HUES64 (cell line): ENCODE measurements at regions not wholly inside any gene's neighbourhood (a gene's known extent, or its start where the extent isn't known, plus 50 kb on each side); places are given as distances from the start of the nearest gene placed in this dataset.

Experiments used
- H3K27ac ChIP-seq: 2 replicates; pipeline ENCODE4 v1.7.0; 2013; ENCODE audit warnings: low read depth, low read length, inconsistent platforms
- H3K27me3 ChIP-seq: 2 replicates; pipeline ENCODE4 v1.6.1; 2013; ENCODE audit warnings: mild to moderate bottlenecking, low read length; ENCODE audit not compliant: insufficient read depth
- H3K36me3 ChIP-seq: 2 replicates; pipeline ENCODE4 v1.6.1; 2013; ENCODE audit warnings: mild to moderate bottlenecking, low read length; ENCODE audit not compliant: insufficient read depth
- H3K4me1 ChIP-seq: 2 replicates; pipeline ENCODE4 v1.6.1; 2013; ENCODE audit warnings: mild to moderate bottlenecking, low read length, moderate library complexity; ENCODE audit not compliant: insufficient read depth
- H3K4me3 ChIP-seq: 2 replicates; pipeline ENCODE4 v1.5.1; 2013; ENCODE audit warnings: mild to moderate bottlenecking, low read length, moderate library complexity
- H3K9ac ChIP-seq: 2 replicates; pipeline ENCODE4 v1.6.1; 2013; ENCODE audit warnings: mild to moderate bottlenecking, low read depth, low read length
- H3K9me3 ChIP-seq: 2 replicates; pipeline ENCODE4 v1.6.1; 2013; ENCODE audit warnings: low read depth, low read length; ENCODE audit not compliant: insufficient read depth
- WGBS: fragments of 150-250, 120-280 bp; methylation state at CpG from one replicate; pipeline ENCODE4 v1.1.7; 2013; ENCODE audit warnings: missing lambda C conversion rate; 5-methylcytosine and 5-hydroxymethylcytosine counted together

GRCh38 chr3:118067439-118067838 is 967.2 kb downstream of the IGSF11 start:
- no peaks in the 10 kb centered on the region for H3K4me1 ChIP-seq
- no peak overlapping the region for H3K9ac ChIP-seq
- 96% methylated on average over 3 of the region's 4 CpGs for WGBS

GRCh38 chr3:118075873-118076272 is 958.8 kb downstream of the IGSF11 start:
- H3K27me3 ChIP-seq: no peaks in the 10 kb centered on the region
- H3K9me3 ChIP-seq: no peaks in the 10 kb centered on the region
- 71% methylated on average over 5 of the region's 6 CpGs for WGBS
- no peak overlapping the region for H3K27ac ChIP-seq
- no peak overlapping the region for H3K9ac ChIP-seq
- H3K4me1 ChIP-seq: no peaks in the 10 kb centered on the region; the same call in 1 of the 2 replicates
- no peaks in the 10 kb centered on the region for H3K36me3 ChIP-seq
- H3K4me3 ChIP-seq: no peak overlapping the region

More at GRCh38 chr3:118067439-118067838, 967.2 kb downstream of the IGSF11 start:
- no peak overlapping the region for H3K4me3 ChIP-seq
- H3K27ac ChIP-seq: no peak overlapping the region
- no peaks in the 10 kb centered on the region for H3K9me3 ChIP-seq
- H3K36me3 ChIP-seq: no peaks in the 10 kb centered on the region
- no peaks in the 10 kb centered on the region for H3K27me3 ChIP-seq

- Histone ChIP-seq H3K4me3 (no peak overlapping the region), H3K27ac (no peak overlapping the region), H3K9me3 (no peaks in the 10 kb centered on the region), H3K9ac (no peak overlapping the region), H3K36me3 (no peaks in the 10 kb centered on the region), H3K4me1 (no peaks in the 10 kb centered on the region; the same call in 1 of the 2 replicates), H3K27me3 (no peaks in the 10 kb centered on the region)
- 100% methylated on average over 1 of the region's 1 CpG for WGBS
These were observed 957.3 kb downstream of the IGSF11 start for GRCh38 chr3:118077332-118077731.

- no peaks in the 10 kb centered on the region for H3K36me3 ChIP-seq
- H3K27me3 ChIP-seq: no peaks in the 10 kb centered on the region
- H3K4me3 ChIP-seq: no peak overlapping the region
- no peak overlapping the region for H3K9ac ChIP-seq
- no peaks in the 10 kb centered on the region; the same call in 1 of the 2 replicates for H3K4me1 ChIP-seq
- WGBS: 76% methylated on average over 1 of the region's 1 CpG
- H3K27ac ChIP-seq: no peak overlapping the region; the same call in 1 of the 2 replicates
- no peaks in the 10 kb centered on the region for H3K9me3 ChIP-seq
These were observed 953.8 kb downstream of the IGSF11 start for GRCh38 chr3:118080889-118081288.

- Histone ChIP-seq H3K27me3 (no peaks in the 10 kb centered on the region), H3K4me1 (peaks cover 7% of the 10 kb centered on the region; the same call in 1 of the 2 replicates), H3K36me3 (no peaks in the 10 kb centered on the region), H3K9ac (no peak overlapping the region), H3K27ac (no peak overlapping the region), H3K4me3 (no peak overlapping the region), H3K9me3 (peaks cover 27% of the 10 kb centered on the region)
- 61% methylated on average over 3 of the region's 3 CpGs for WGBS
These were observed 946.0 kb downstream of the IGSF11 start for GRCh38 chr3:118088696-118089095.

GRCh38 chr3:118089563-118089962 is 945.1 kb downstream of the IGSF11 start:
- Histone ChIP-seq H3K4me1 (peaks cover 7% of the 10 kb centered on the region; the same call in 1 of the 2 replicates), H3K27me3 (no peaks in the 10 kb centered on the region), H3K4me3 (no peak overlapping the region), H3K9me3 (peaks cover 36% of the 10 kb centered on the region), H3K27ac (no peak overlapping the region), H3K36me3 (no peaks in the 10 kb centered on the region), H3K9ac (no peak overlapping the region)
- 95% methylated on average over 1 of the region's 1 CpG for WGBS

- Histone ChIP-seq H3K9ac (no peak overlapping the region), H3K27ac (no peak overlapping the region), H3K27me3 (no peaks in the 10 kb centered on the region), H3K9me3 (peaks cover 31% of the 10 kb centered on the region), H3K36me3 (no peaks in the 10 kb centered on the region), H3K4me3 (no peak overlapping the region), H3K4me1 (no peaks in the 10 kb centered on the region)
- 97% methylated on average over 2 of the region's 2 CpGs for WGBS
These were observed 937.4 kb downstream of the IGSF11 start for GRCh38 chr3:118097226-118097625.

GRCh38 chr3:118097660-118098059 is 937.0 kb downstream of the IGSF11 start:
- no CpG with 5 or more reads among the region's 1 CpG for WGBS
- no peak overlapping the region for H3K27ac ChIP-seq
- H3K9me3 ChIP-seq: peaks cover 26% of the 10 kb centered on the region
- no peaks in the 10 kb centered on the region for H3K36me3 ChIP-seq
- no peak overlapping the region for H3K4me3 ChIP-seq
- no peaks in the 10 kb centered on the region for H3K27me3 ChIP-seq
- no peak overlapping the region for H3K9ac ChIP-seq
- no peaks in the 10 kb centered on the region for H3K4me1 ChIP-seq

- Histone ChIP-seq H3K9ac (no peak overlapping the region), H3K36me3 (no peaks in the 10 kb centered on the region), H3K27me3 (no peaks in the 10 kb centered on the region), H3K27ac (no peak overlapping the region), H3K4me1 (no peaks in the 10 kb centered on the region), H3K9me3 (peaks cover 15% of the 10 kb centered on the region), H3K4me3 (no peak overlapping the region)
- 93% methylated on average over 1 of the region's 1 CpG for WGBS
These were observed 935.8 kb downstream of the IGSF11 start for GRCh38 chr3:118098827-118099226.

- H3K4me3 ChIP-seq: no peak overlapping the region
- no peaks in the 10 kb centered on the region for H3K4me1 ChIP-seq
- no peaks in the 10 kb centered on the region for H3K27me3 ChIP-seq
- no peaks in the 10 kb centered on the region for H3K9me3 ChIP-seq
- H3K9ac ChIP-seq: no peak overlapping the region
- H3K27ac ChIP-seq: no peak overlapping the region
- WGBS: 84% methylated on average over 2 of the region's 2 CpGs
- no peaks in the 10 kb centered on the region for H3K36me3 ChIP-seq
These were observed 932.8 kb downstream of the IGSF11 start for GRCh38 chr3:118101891-118102290.

- 90% methylated on average over 2 of the region's 2 CpGs for WGBS
- H3K4me3 ChIP-seq: no peak overlapping the region
- H3K9me3 ChIP-seq: no peaks in the 10 kb centered on the region
- H3K27ac ChIP-seq: no peak overlapping the region
- H3K9ac ChIP-seq: no peak overlapping the region
- no peaks in the 10 kb centered on the region for H3K4me1 ChIP-seq
- H3K27me3 ChIP-seq: no peaks in the 10 kb centered on the region
- H3K36me3 ChIP-seq: no peaks in the 10 kb centered on the region
These were observed 931.9 kb downstream of the IGSF11 start for GRCh38 chr3:118102737-118103136.

GRCh38 chr3:118108201-118108600 is 926.4 kb downstream of the IGSF11 start:
- H3K36me3 ChIP-seq: no peaks in the 10 kb centered on the region
- H3K4me1 ChIP-seq: peaks cover 12% of the 10 kb centered on the region; the same call in 1 of the 2 replicates
- WGBS: 78% methylated on average over 2 of the region's 2 CpGs
- H3K4me3 ChIP-seq: no peak overlapping the region
- no peaks in the 10 kb centered on the region for H3K27me3 ChIP-seq
- no peak overlapping the region for H3K27ac ChIP-seq
- no peak overlapping the region for H3K9ac ChIP-seq
- H3K9me3 ChIP-seq: no peaks in the 10 kb centered on the region
